IMR-90 (cell line): ENCODE measurements at regions not wholly inside any gene's neighbourhood (a gene's known extent, or its start where the extent isn't known, plus 50 kb on each side); places are given as distances from the start of the nearest gene placed in this dataset.

Experiments used
- ATAC-seq: fragments of 200-7000 bp; cut with Tn5 transposase; 2 replicates; pipeline ENCODE4 v1.9.1; 2020; ENCODE audit warnings: low read depth, mild to moderate bottlenecking, moderate library complexity
- BruUV-seq: library from RNA; stranded (reverse); fragments of 400-500 nt; replicated peaks from 2 replicates; lab custom pipeline; 2021; lab: Mats Ljungman, UMichigan
- CTCF ChIA-PET: fragments of 300-600 bp; formaldehyde crosslinking; extraction: SDS; loops from one replicate; lab custom pipeline; 2021; ENCODE audit warnings: antibody characterized with exemption; lab: Yijun Ruan, JAX
- POLR2A ChIA-PET: fragments of 300-600 bp; sonication (Branson Sonifier 250); formaldehyde crosslinking; loops from one replicate; lab custom pipeline; 2022; ENCODE audit warnings: antibody characterized with exemption; ENCODE audit not compliant: unreplicated experiment; lab: Charles Lee
- DNase-seq: peaks from one replicate; pipeline ENCODE4 v3.0.0; 2013
- H2AFZ ChIP-seq: replicated peaks from 2 replicates; pipeline ENCODE3; 2013; ENCODE audit warnings: low read length, mild to moderate bottlenecking; ENCODE audit not compliant: poor library complexity
- H2AK5ac ChIP-seq: 2 replicates; pipeline ENCODE4 v1.6.1; 2013; ENCODE audit warnings: low read depth, low read length, inconsistent platforms
- H2AK9ac ChIP-seq: replicated peaks from 2 replicates; pipeline ENCODE3; 2013; ENCODE audit warnings: mild to moderate bottlenecking, low read depth, low read length, moderate library complexity; ENCODE audit not compliant: poor library complexity
- H2BK120ac ChIP-seq: 2 replicates; pipeline ENCODE4 v1.6.1; 2013; ENCODE audit warnings: low read depth, low read length, inconsistent platforms
- H2BK15ac ChIP-seq: 3 replicates; pipeline ENCODE4 v1.6.1; 2013; ENCODE audit warnings: low read depth, low read length, inconsistent platforms
- H2BK20ac ChIP-seq: 2 replicates; pipeline ENCODE4 v1.6.1; 2013; ENCODE audit warnings: low read depth, mild to moderate bottlenecking, inconsistent platforms, low read length, moderate library complexity
- H2BK5ac ChIP-seq: 2 replicates; pipeline ENCODE4 v1.6.1; 2013; ENCODE audit warnings: mild to moderate bottlenecking, low read depth, low read length, inconsistent platforms; ENCODE audit not compliant: poor library complexity, severe bottlenecking
- H3K14ac ChIP-seq: replicated peaks from 2 replicates; pipeline ENCODE4 v1.6.1; 2013; ENCODE audit warnings: low read depth, low read length, inconsistent platforms
- H3K18ac ChIP-seq: 2 replicates; pipeline ENCODE4 v1.6.1; 2013; ENCODE audit warnings: low read depth, low read length, control low read depth
- H3K23ac ChIP-seq: 2 replicates; pipeline ENCODE4 v1.6.1; 2013; ENCODE audit warnings: low read depth, low read length, inconsistent platforms
- H3K27ac ChIP-seq: 2 replicates; pipeline ENCODE4 v1.5.1; 2013; ENCODE audit warnings: mild to moderate bottlenecking, control low read depth, low read length; ENCODE audit not compliant: insufficient read depth
- H3K27me3 ChIP-seq: 2 replicates; pipeline ENCODE4 v1.6.1; 2013; ENCODE audit warnings: low read length; ENCODE audit not compliant: control insufficient read depth, insufficient read depth
- H3K36me3 ChIP-seq: 2 replicates; pipeline ENCODE4 v1.6.1; 2013; ENCODE audit warnings: low read length, mixed read lengths; ENCODE audit not compliant: control insufficient read depth, insufficient read depth
- H3K4ac ChIP-seq: 2 replicates; pipeline ENCODE4 v1.6.1; 2013; ENCODE audit warnings: low read depth, low read length, inconsistent platforms
- H3K4me1 ChIP-seq: 2 replicates; pipeline ENCODE4 v1.6.1; 2013; ENCODE audit warnings: low read length, mixed read lengths; ENCODE audit not compliant: control insufficient read depth, insufficient read depth
- H3K4me2 ChIP-seq: 2 replicates; pipeline ENCODE4 v1.6.1; 2013; ENCODE audit warnings: low read depth, mild to moderate bottlenecking, control low read depth, low read length, moderate library complexity
- H3K4me3 ChIP-seq: 2 replicates; pipeline ENCODE4 v1.5.1; 2013; ENCODE audit warnings: low read depth, mild to moderate bottlenecking, control low read depth, low read length, moderate library complexity; ENCODE audit not compliant: insufficient read depth
- H3K56ac ChIP-seq: 2 replicates; pipeline ENCODE4 v1.6.1; 2013; ENCODE audit warnings: low read length, inconsistent platforms; ENCODE audit not compliant: insufficient read depth; ENCODE audit errors: extremely low read depth
- H3K79me1 ChIP-seq, 2 experiments: 2 replicates each; pipeline ENCODE4 v1.6.1; 2013; ENCODE audit warnings: low read length in 2 of 2, inconsistent platforms in 1 of 2, low read depth in 1 of 2
- H3K9ac ChIP-seq: 2 replicates; pipeline ENCODE4 v1.6.1; 2013; ENCODE audit warnings: low read depth, low read length, control low read depth
- H3K9me1 ChIP-seq: 2 replicates; pipeline ENCODE4 v1.6.1; 2013; ENCODE audit warnings: low read length, inconsistent platforms; ENCODE audit not compliant: insufficient read depth
- H3K9me3 ChIP-seq: 2 replicates; pipeline ENCODE4 v1.6.1; 2013; ENCODE audit warnings: low read length; ENCODE audit not compliant: control insufficient read depth, insufficient read depth
- H4K20me1 ChIP-seq: 2 replicates; pipeline ENCODE4 v1.6.1; 2013; ENCODE audit warnings: low read length, inconsistent platforms; ENCODE audit not compliant: insufficient read depth
- H4K5ac ChIP-seq: 2 replicates; pipeline ENCODE4 v1.6.1; 2013; ENCODE audit warnings: mild to moderate bottlenecking, low read depth, low read length, control low read depth
- H4K8ac ChIP-seq, 2 experiments: 2 replicates each; pipeline ENCODE4 v1.6.1; 2013; ENCODE audit warnings: low read depth in 2 of 2, low read length in 2 of 2, control low read depth in 1 of 2, inconsistent platforms in 1 of 2
- H4K91ac ChIP-seq: 2 replicates; pipeline ENCODE4 v1.6.1; 2013; ENCODE audit warnings: low read depth, low read length, inconsistent platforms; ENCODE audit not compliant: insufficient read depth
- BHLHE40 ChIP-seq: fragments of 150-350 bp; IDR thresholded peaks from 2 replicates; pipeline ENCODE4 v1.6.1; 2016; ENCODE audit warnings: mild to moderate bottlenecking, low read depth, low read length
- CEBPB ChIP-seq: IDR thresholded peaks from 2 replicates; pipeline ENCODE4 v1.6.1; 2012; ENCODE audit warnings: low read depth, low read length, improper control_type of control experiment
- CHD1 ChIP-seq: IDR thresholded peaks from 2 replicates; pipeline ENCODE4 v1.6.1; 2012; ENCODE audit warnings: low read depth, low read length, improper control_type of control experiment
- CTCF ChIP-seq: conservative IDR thresholded peaks from 2 replicates; pipeline ENCODE4 v1.5.1; 2012; ENCODE audit warnings: mild to moderate bottlenecking, low read depth, low read length, improper control_type of control experiment
- FOS ChIP-seq: fragments of 150-350 bp; IDR thresholded peaks from 2 replicates; pipeline ENCODE4 v1.6.1; 2016; ENCODE audit warnings: low read depth, low read length
- MAZ ChIP-seq: IDR thresholded peaks from 2 replicates; pipeline ENCODE4 v1.6.1; 2012; ENCODE audit warnings: low read depth, mild to moderate bottlenecking, low read length, improper control_type of control experiment, moderate library complexity, borderline replicate concordance
- MXI1 ChIP-seq: IDR thresholded peaks from 2 replicates; pipeline ENCODE4 v1.6.1; 2012; ENCODE audit warnings: low read depth, mild to moderate bottlenecking, low read length, moderate library complexity, borderline replicate concordance
- NFE2L2 ChIP-seq: fragments of 150-350 bp; IDR thresholded peaks from 2 replicates; pipeline ENCODE4 v1.6.1; 2016; ENCODE audit warnings: low read depth, mild to moderate bottlenecking, low read length
- RAD21 ChIP-seq: IDR thresholded peaks from 2 replicates; pipeline ENCODE4 v1.6.1; 2012; ENCODE audit warnings: low read length, improper control_type of control experiment
- RCOR1 ChIP-seq: IDR thresholded peaks from 2 replicates; pipeline ENCODE4 v1.6.1; 2012; ENCODE audit warnings: mild to moderate bottlenecking, low read length, improper control_type of control experiment; ENCODE audit not compliant: insufficient replicate concordance
- RFX5 ChIP-seq: IDR thresholded peaks from 2 replicates; pipeline ENCODE4 v1.8.0; 2012; ENCODE audit warnings: low read depth, mild to moderate bottlenecking, low read length, moderate library complexity
- SMC3 ChIP-seq: fragments of 150-350 bp; IDR thresholded peaks from 2 replicates; pipeline ENCODE4 v1.6.1; 2016; ENCODE audit warnings: low read depth, mild to moderate bottlenecking, antibody characterized with exemption, low read length, moderate library complexity
- WGBS, 2 experiments: methylation state at CpG; one replicate each; pipeline versions ENCODE4 v1.1.5 to v1.1.7; 2013; ENCODE audit warnings: missing lambda C conversion rate in 2 of 2; ENCODE audit not compliant: insufficient read length in 1 of 2; ENCODE audit errors: extremely low coverage in 2 of 2; 5-methylcytosine and 5-hydroxymethylcytosine counted together
- dilution Hi-C: fragments of 300-500 bp; cut with HindIII; formaldehyde crosslinking; loops from one replicate; pipeline ENCODE4 v1.14.3; 2018; ENCODE audit warnings: low sequenced_read_pairs; ENCODE audit not compliant: unreplicated experiment
- in situ Hi-C: fragments of 300-500 bp; cut with MboI; formaldehyde crosslinking; loops from 3 replicates; pipeline ENCODE4 v1.14.3; 2019; ENCODE audit warnings: low sequenced_read_pairs, inconsistent platforms, mixed read lengths
- intact Hi-C: fragments of 100-400 bp; cut with micrococcal nuclease; formaldehyde crosslinking; loops from 2 replicates; pipeline ENCODE4 v1.10.0; 2022
- TF ChIP-seq, protein P1 (sequence below): fragments of 150-350 bp; IDR thresholded peaks from 2 replicates; pipeline ENCODE4 v1.6.1; 2017; ENCODE audit warnings: mild to moderate bottlenecking, antibody characterized with exemption, low read length, low read depth

- H2AK9ac ChIP-seq: no peak overlapping the region
- H2BK15ac ChIP-seq: no peak overlapping the region
- H4K8ac ChIP-seq: no peak overlapping the region
- H4K20me1 ChIP-seq: no peaks in the 10 kb centered on the region
- no peak overlapping the region for H2AK5ac ChIP-seq
- H2BK120ac ChIP-seq: no peak overlapping the region
- no peak overlapping the region for H3K4me2 ChIP-seq
- H3K4ac ChIP-seq: no peak overlapping the region
- in situ Hi-C loops (no loop called here), intact Hi-C loops (no loop called here), dilution Hi-C loops (no loop called here)
- no peaks in the 10 kb centered on the region for H3K79me1 ChIP-seq
- H3K23ac ChIP-seq: no peak overlapping the region
- no peaks in the 10 kb centered on the region for H3K27me3 ChIP-seq
- H3K18ac ChIP-seq: no peak overlapping the region
- H3K36me3 ChIP-seq: no peaks in the 10 kb centered on the region
- H2AFZ ChIP-seq: no peak overlapping the region
- H3K9me3 ChIP-seq: no peaks in the 10 kb centered on the region
- H3K9me1 ChIP-seq: no peaks in the 10 kb centered on the region
- no peak overlapping the region for H3K27ac ChIP-seq
- CTCF ChIA-PET: no interaction called here
- BruUV-seq: no TSS peak
- WGBS, 2 experiments: no CpG with 5 or more reads among the region's 1 CpG
- no peak overlapping the region for H4K5ac ChIP-seq
- no peak overlapping the region for H3K9ac ChIP-seq
- no peak overlapping the region for H3K14ac ChIP-seq
- POLR2A ChIA-PET: no interaction called here
- no peak for DNase-seq
- ATAC-seq: no peak
- H3K4me1 ChIP-seq: no peaks in the 10 kb centered on the region
- no peak overlapping the region for H2BK5ac ChIP-seq
- H2BK20ac ChIP-seq: no peak overlapping the region
- TF ChIP-seq FOS (no peak), MXI1 (no peak), NFE2L2 (no peak), RFX5 (no peak), CTCF (no peak), BHLHE40 (no peak), MAZ (no peak), RCOR1 (no peak), CEBPB (no peak), RAD21 (no peak), CHD1 (no peak), SMC3 (no peak)
- TF ChIP-seq, protein P1, sequence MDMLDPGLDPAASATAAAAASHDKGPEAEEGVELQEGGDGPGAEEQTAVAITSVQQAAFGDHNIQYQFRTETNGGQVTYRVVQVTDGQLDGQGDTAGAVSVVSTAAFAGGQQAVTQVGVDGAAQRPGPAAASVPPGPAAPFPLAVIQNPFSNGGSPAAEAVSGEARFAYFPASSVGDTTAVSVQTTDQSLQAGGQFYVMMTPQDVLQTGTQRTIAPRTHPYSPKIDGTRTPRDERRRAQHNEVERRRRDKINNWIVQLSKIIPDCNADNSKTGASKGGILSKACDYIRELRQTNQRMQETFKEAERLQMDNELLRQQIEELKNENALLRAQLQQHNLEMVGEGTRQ: no peak
- no peak overlapping the region for H3K4me3 ChIP-seq
- no peak overlapping the region for H4K91ac ChIP-seq
- H3K56ac ChIP-seq: no peak overlapping the region
Measured at GRCh38 chr2:190829642-190830041, 51.0 kb upstream of the GLS start.
